ENCODE measurements at regions not wholly inside any gene's neighbourhood (a gene's known extent, or its start where the extent isn't known, plus 50 kb on each side); places are given as distances from the start of the nearest gene placed in this dataset.
A peak's percentile ranks its signal among the peaks of the same experiment; 100 is the strongest.

DNA sequence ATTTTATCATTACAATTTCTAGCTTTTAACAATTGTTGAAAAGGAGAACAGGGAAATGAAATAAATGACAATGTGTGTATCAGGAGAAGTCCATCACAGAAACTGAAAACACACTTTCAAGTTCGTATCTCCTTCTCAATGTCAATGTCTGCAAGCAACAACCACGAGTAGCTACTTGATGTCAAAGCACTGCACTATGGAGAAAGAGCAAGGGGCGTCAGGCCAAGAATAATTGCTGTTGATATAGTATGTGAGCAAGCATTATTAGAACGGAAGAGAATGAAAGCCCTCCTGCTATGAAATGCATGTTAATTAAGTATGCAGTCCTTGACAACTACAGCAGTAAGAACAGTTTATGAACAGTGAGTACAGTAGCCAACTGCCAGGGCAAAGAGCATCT is 1250.1 kb downstream of the ZPLD1 start:
- peak in 2 of 4 donors; percentile 1 to 13 for DNase-seq
- Histone ChIP-seq H3K27me3 (no peaks in the 10 kb centered on the region), H3K27ac (no peak overlapping the region), H3K9me3 (peaks cover 0 to 7% of the 10 kb centered on the region in 2 donors), H3K4me1 (no peaks in the 10 kb centered on the region), H3K4me3 (no peak overlapping the region), H3K36me3 (no peaks in the 10 kb centered on the region)
- intact Hi-C loops (cut with DNase I), result no loop called here
- ATAC-seq, result no peak
- TF ChIP-seq, protein P1, sequence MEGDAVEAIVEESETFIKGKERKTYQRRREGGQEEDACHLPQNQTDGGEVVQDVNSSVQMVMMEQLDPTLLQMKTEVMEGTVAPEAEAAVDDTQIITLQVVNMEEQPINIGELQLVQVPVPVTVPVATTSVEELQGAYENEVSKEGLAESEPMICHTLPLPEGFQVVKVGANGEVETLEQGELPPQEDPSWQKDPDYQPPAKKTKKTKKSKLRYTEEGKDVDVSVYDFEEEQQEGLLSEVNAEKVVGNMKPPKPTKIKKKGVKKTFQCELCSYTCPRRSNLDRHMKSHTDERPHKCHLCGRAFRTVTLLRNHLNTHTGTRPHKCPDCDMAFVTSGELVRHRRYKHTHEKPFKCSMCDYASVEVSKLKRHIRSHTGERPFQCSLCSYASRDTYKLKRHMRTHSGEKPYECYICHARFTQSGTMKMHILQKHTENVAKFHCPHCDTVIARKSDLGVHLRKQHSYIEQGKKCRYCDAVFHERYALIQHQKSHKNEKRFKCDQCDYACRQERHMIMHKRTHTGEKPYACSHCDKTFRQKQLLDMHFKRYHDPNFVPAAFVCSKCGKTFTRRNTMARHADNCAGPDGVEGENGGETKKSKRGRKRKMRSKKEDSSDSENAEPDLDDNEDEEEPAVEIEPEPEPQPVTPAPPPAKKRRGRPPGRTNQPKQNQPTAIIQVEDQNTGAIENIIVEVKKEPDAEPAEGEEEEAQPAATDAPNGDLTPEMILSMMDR (IDR thresholded peaks at IDR 0.05), result no peak

DNA sequence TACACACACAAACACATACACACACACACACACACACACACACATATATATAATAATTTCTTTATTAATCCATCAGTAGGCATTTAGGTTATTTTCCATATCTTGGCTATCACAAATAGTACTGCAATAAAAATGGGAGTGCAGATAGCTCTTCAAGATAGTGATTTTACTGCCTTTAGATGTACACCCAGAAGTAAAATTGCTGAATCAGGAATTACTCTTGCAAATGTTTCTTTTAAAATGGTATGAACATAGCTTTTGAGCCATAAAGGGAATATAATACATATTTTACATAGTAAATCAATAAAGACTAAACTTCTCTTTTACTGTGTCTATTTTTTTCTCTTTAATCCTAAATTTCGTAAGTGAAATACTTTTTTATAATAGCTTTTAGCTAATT is 1251.1 kb downstream of the ZPLD1 start:
- TF ChIP-seq, protein P1 (IDR thresholded peaks at IDR 0.05), result no peak
- no peak for DNase-seq
- intact Hi-C loops (cut with DNase I), result no loop called here
- Histone ChIP-seq H3K36me3 (no peaks in the 10 kb centered on the region), H3K27ac (no peak overlapping the region), H3K4me3 (no peak overlapping the region), H3K27me3 (no peaks in the 10 kb centered on the region), H3K4me1 (no peaks in the 10 kb centered on the region), H3K9me3 (peaks cover 0 to 12% of the 10 kb centered on the region in 2 donors)
- ATAC-seq, result no peak

DNA sequence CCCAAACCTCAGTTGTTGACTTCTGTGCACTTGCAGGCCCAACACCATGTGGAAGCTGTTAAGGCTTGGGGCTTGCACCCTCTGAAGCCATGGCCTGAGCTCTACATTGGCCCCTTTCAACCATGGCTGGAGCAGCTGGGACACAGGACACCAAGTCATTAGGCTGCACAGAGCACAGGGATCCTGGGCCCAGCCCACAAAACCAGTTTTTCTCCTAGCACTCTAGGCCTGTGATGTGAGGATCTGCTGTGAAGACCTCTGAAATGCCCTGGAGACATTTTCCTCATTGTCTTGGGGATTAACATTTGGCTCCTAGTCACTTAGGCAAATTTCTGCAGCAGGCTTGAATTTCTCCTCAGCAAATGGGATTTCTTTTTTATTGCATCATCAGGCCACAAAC is 1255.7 kb downstream of the ZPLD1 start:
- no peaks in the 10 kb centered on the region for H3K4me1 ChIP-seq
- H3K27me3 ChIP-seq, result no peaks in the 10 kb centered on the region
- TF ChIP-seq, protein P1 (IDR thresholded peaks at IDR 0.05), result no peak
- peaks cover 0 to 21% of the 10 kb centered on the region in 2 donors for H3K9me3 ChIP-seq
- no peak overlapping the region for H3K27ac ChIP-seq
- H3K36me3 ChIP-seq, result no peaks in the 10 kb centered on the region
- no peak overlapping the region for H3K4me3 ChIP-seq
- ATAC-seq, result no peak
- intact Hi-C loops (cut with DNase I), result no loop called here
- no peak for DNase-seq

DNA sequence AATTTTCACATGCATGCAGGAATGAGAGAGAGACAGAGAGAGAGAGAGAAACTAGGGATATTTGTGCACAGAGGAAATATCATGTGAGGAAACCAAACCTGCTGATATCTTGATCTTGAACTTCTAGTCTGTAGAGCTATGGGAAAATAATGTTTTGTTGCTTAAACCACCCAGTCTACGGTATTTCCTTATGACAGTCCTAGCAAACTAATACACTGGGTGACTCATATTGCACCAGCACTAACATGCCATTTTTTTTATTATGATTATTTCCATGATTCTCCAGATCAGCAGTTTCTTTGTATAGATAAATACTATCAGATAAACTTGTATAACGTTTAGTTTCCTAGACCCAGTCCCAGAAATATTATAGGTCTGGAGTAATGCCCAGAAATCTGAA is 1259.0 kb downstream of the ZPLD1 start:
- no peaks in the 10 kb centered on the region for H3K27me3 ChIP-seq
- intact Hi-C loops (cut with DNase I), result no loop called here
- TF ChIP-seq, protein P1 (IDR thresholded peaks at IDR 0.05), result no peak
- H3K4me3 ChIP-seq, result no peak overlapping the region
- ATAC-seq (no peak), DNase-seq (no peak)
- no peaks in the 10 kb centered on the region for H3K4me1 ChIP-seq
- no peak overlapping the region for H3K27ac ChIP-seq
- peaks cover 0 to 21% of the 10 kb centered on the region in 2 donors for H3K9me3 ChIP-seq
- no peaks in the 10 kb centered on the region for H3K36me3 ChIP-seq

DNA sequence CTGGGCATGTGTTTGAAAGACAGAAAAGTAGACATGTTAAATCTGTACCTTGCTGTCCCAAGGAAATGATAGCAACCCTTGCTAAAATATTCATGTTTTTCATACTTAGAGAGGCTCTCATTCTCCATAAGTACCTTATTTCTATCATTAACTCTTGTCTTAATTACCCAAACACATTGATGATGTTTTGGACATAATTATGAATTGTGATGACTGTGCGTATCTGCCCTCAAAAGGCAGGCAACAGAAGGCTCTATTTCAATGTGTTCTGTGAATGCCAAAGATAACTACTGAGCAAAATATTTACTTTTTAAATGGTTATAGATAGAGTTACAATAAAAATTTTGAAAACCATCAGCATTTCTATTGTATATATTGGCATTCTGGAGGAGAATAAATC is 1263.8 kb downstream of the ZPLD1 start:
- Histone ChIP-seq H3K4me3 (no peak overlapping the region), H3K36me3 (no peaks in the 10 kb centered on the region), H3K4me1 (no peaks in the 10 kb centered on the region), H3K27ac (no peak overlapping the region), H3K9me3 (no peaks in the 10 kb centered on the region), H3K27me3 (no peaks in the 10 kb centered on the region)
- ATAC-seq (no peak), DNase-seq (no peak)
- TF ChIP-seq, protein P1 (IDR thresholded peaks at IDR 0.05), result no peak
- intact Hi-C loops (cut with DNase I), result no loop called here

Measured in left lung (tissue), 4 donors.